HCT116 (cell line): ENCODE measurements at regions not wholly inside any gene's neighbourhood (a gene's known extent, or its start where the extent isn't known, plus 50 kb on each side); places are given as distances from the start of the nearest gene placed in this dataset.

Source experiments
- CTCF ChIP-seq, 3 experiments: fragments of 200-600 bp in 1 of 3; sonication (generic) in 1 of 3; IDR thresholded peaks in 2 of 3; conservative IDR thresholded peaks in 1 of 3; 2 replicates each; pipeline ENCODE4 v1.5.1; 2012 to 2017; ENCODE audit warnings: low read depth in 2 of 3, low read length in 2 of 3, antibody characterized with exemption in 1 of 3, borderline replicate concordance in 1 of 3, control low read depth in 1 of 3, mild to moderate bottlenecking in 1 of 3, mixed read lengths in 1 of 3, mixed run types in 1 of 3, moderate library complexity in 1 of 3; ENCODE audit not compliant: insufficient read depth in 1 of 3
- EGR1 ChIP-seq: IDR thresholded peaks from 2 replicates; pipeline ENCODE4 v1.6.1; 2012; ENCODE audit warnings: low read depth
- JUND ChIP-seq: IDR thresholded peaks from 2 replicates; pipeline ENCODE4 v1.6.1; 2012
- POLR2AphosphoS5 ChIP-seq: IDR thresholded peaks from 2 replicates; pipeline ENCODE4 v1.6.1; 2011; ENCODE audit warnings: mild to moderate bottlenecking, low read depth, low read length, moderate library complexity

GRCh38 chr4:3869174-3869572 lies 103.0 kb downstream of the ADRA2C start:
- TF ChIP-seq POLR2AphosphoS5 (no peak), CTCF (IDR thresholded peaks at IDR 0.05 in 2 of 3, conservative IDR thresholded peaks at IDR 0.05 in 1 of 3; ENCODE audit: borderline replicate concordance in 1 of 3, insufficient read depth in 1 of 3, low read depth in 2 of 3, low read length in 2 of 3) (no peak), JUND (no peak), EGR1 (no peak)
